GM23338 (cell line): ENCODE measurements at regions not wholly inside any gene's neighbourhood (a gene's known extent, or its start where the extent isn't known, plus 50 kb on each side); places are given as distances from the start of the nearest gene placed in this dataset.

Source experiments
- ATAC-seq: fragments of 200-7000 bp; cut with Tn5 transposase; 3 replicates; pipeline ENCODE4 v1.9.1; 2020
- DNase-seq: peaks from one replicate; pipeline ENCODE4 v3.0.0-alpha.2; 2015; ENCODE audit warnings: low spot score
- H2AFZ ChIP-seq: fragments of 200-600 bp; sonication (generic); 2 replicates; pipeline ENCODE4 v1.8.0; 2016; ENCODE audit warnings: antibody characterized with exemption, mild to moderate bottlenecking, moderate library complexity
- H3F3A ChIP-seq: fragments of 200-600 bp; sonication (generic); replicated peaks from 2 replicates; pipeline ENCODE4 v1.8.0; 2017; ENCODE audit warnings: antibody characterized with exemption, mixed run types, low read depth
- H3K27ac ChIP-seq: fragments of 200-600 bp; sonication (generic); 2 replicates; pipeline ENCODE4 v1.6.1; 2016; ENCODE audit warnings: low read depth
- H3K27me3 ChIP-seq: fragments of 200-600 bp; sonication (generic); 2 replicates; pipeline ENCODE4 v1.8.0; 2016; ENCODE audit warnings: mild to moderate bottlenecking, mixed run types, moderate library complexity; ENCODE audit not compliant: insufficient read depth
- H3K36me3 ChIP-seq: fragments of 200-600 bp; sonication (generic); 2 replicates; pipeline ENCODE4 v1.8.0; 2016; ENCODE audit warnings: mild to moderate bottlenecking; ENCODE audit not compliant: insufficient read depth
- H3K4me1 ChIP-seq: fragments of 200-600 bp; sonication (generic); 2 replicates; pipeline ENCODE4 v1.8.0; 2016; ENCODE audit warnings: mild to moderate bottlenecking, moderate library complexity; ENCODE audit not compliant: insufficient read depth
- H3K4me2 ChIP-seq: fragments of 200-600 bp; sonication (generic); 2 replicates; pipeline ENCODE4 v1.7.1; 2017; ENCODE audit warnings: mixed run types
- H3K4me3 ChIP-seq: fragments of 200-600 bp; sonication (generic); 2 replicates; pipeline ENCODE4 v1.6.1; 2016; ENCODE audit warnings: mixed run types
- H3K79me2 ChIP-seq: fragments of 200-600 bp; sonication (generic); replicated peaks from 2 replicates; pipeline ENCODE4 v1.8.0; 2017; ENCODE audit warnings: mild to moderate bottlenecking; ENCODE audit not compliant: insufficient read depth
- H3K9me2 ChIP-seq: fragments of 200-600 bp; sonication (generic); 2 replicates; pipeline ENCODE4 v1.8.0; 2017; ENCODE audit not compliant: insufficient read depth
- H4K20me1 ChIP-seq: fragments of 200-600 bp; sonication (generic); replicated peaks from 2 replicates; pipeline ENCODE4 v1.8.0; 2017; ENCODE audit warnings: mild to moderate bottlenecking; ENCODE audit not compliant: insufficient read depth
- H3K27ac Mint-ChIP-seq: 2 replicates; pipeline ENCODE4 v1.8.0; 2020; ENCODE audit warnings: inconsistent platforms, mild to moderate bottlenecking, moderate library complexity, mixed read lengths
- H3K27me3 Mint-ChIP-seq: 3 replicates; pipeline ENCODE4 v1.8.0; 2022; ENCODE audit warnings: low read depth, mild to moderate bottlenecking, moderate library complexity, mixed read lengths, inconsistent platforms; ENCODE audit not compliant: insufficient read depth, poor library complexity
- H3K36me3 Mint-ChIP-seq: 3 replicates; pipeline ENCODE4 v1.8.0; 2021; ENCODE audit warnings: low read depth, mild to moderate bottlenecking, inconsistent platforms, moderate library complexity, mixed read lengths
- H3K4me1 Mint-ChIP-seq: 3 replicates; pipeline ENCODE4 v1.8.0; 2020; ENCODE audit warnings: mild to moderate bottlenecking, inconsistent platforms, mixed read lengths
- H3K4me3 Mint-ChIP-seq: 3 replicates; pipeline ENCODE4 v1.8.0; 2021; ENCODE audit warnings: moderate library complexity, mild to moderate bottlenecking, inconsistent platforms, mixed read lengths
- H3K9me3 Mint-ChIP-seq: 3 replicates; pipeline ENCODE4 v1.8.0; 2020; ENCODE audit warnings: moderate library complexity, mild to moderate bottlenecking, inconsistent platforms, mixed read lengths
- EZH2 ChIP-seq: fragments of 200-600 bp; sonication (generic); IDR thresholded peaks from one replicate; pipeline ENCODE4 v1.8.0; 2017; ENCODE audit warnings: antibody characterized with exemption, mild to moderate bottlenecking, low read depth; ENCODE audit not compliant: unreplicated experiment
- EZH2phosphoT487 ChIP-seq: fragments of 200-600 bp; sonication (generic); IDR thresholded peaks from one replicate; pipeline ENCODE4 v1.8.1; 2018; ENCODE audit warnings: antibody characterized with exemption; ENCODE audit not compliant: unreplicated experiment
- NANOG ChIP-seq: IDR thresholded peaks from 2 replicates; pipeline ENCODE4 v1.6.1; 2016; ENCODE audit warnings: antibody characterized with exemption, borderline replicate concordance
- ZNF114 ChIP-seq: fragments of 250-450 bp; sonication (Bioruptor Pico); IDR thresholded peaks from 2 replicates; pipeline ENCODE4 v1.5.0; 2020; ENCODE audit warnings: mild to moderate bottlenecking, moderate library complexity
- ZNF331 ChIP-seq: fragments of 250-450 bp; sonication (Bioruptor Pico); IDR thresholded peaks from 2 replicates; pipeline ENCODE4 v1.5.0; 2020; ENCODE audit warnings: low read depth, mild to moderate bottlenecking, moderate library complexity
- TF ChIP-seq, protein P1 (sequence below): fragments of 250-450 bp; sonication (Bioruptor Pico); IDR thresholded peaks from 2 replicates; pipeline ENCODE4 v1.5.0; 2020; ENCODE audit warnings: mild to moderate bottlenecking, moderate library complexity

DNA sequence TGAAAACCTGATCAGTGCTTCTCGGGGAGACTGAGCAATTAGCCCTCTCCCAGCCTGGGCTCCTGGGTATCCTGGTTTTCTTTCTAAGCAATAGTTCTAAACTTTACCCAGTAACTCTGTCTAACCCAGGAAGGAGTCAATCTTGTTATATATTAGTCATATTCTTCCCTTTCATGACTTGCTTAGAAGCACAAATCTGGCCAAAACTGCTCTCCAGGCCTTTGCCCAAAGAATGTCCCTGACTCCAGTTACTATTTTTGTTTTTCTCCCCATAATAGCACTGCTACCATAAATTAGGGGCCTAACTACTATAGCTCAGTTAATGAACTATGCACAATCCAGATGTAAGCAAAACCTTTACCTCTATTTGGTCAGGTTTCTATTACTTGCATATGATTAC lies 355.8 kb upstream of the HTR2A start (continued):
- TF ChIP-seq, protein P1, sequence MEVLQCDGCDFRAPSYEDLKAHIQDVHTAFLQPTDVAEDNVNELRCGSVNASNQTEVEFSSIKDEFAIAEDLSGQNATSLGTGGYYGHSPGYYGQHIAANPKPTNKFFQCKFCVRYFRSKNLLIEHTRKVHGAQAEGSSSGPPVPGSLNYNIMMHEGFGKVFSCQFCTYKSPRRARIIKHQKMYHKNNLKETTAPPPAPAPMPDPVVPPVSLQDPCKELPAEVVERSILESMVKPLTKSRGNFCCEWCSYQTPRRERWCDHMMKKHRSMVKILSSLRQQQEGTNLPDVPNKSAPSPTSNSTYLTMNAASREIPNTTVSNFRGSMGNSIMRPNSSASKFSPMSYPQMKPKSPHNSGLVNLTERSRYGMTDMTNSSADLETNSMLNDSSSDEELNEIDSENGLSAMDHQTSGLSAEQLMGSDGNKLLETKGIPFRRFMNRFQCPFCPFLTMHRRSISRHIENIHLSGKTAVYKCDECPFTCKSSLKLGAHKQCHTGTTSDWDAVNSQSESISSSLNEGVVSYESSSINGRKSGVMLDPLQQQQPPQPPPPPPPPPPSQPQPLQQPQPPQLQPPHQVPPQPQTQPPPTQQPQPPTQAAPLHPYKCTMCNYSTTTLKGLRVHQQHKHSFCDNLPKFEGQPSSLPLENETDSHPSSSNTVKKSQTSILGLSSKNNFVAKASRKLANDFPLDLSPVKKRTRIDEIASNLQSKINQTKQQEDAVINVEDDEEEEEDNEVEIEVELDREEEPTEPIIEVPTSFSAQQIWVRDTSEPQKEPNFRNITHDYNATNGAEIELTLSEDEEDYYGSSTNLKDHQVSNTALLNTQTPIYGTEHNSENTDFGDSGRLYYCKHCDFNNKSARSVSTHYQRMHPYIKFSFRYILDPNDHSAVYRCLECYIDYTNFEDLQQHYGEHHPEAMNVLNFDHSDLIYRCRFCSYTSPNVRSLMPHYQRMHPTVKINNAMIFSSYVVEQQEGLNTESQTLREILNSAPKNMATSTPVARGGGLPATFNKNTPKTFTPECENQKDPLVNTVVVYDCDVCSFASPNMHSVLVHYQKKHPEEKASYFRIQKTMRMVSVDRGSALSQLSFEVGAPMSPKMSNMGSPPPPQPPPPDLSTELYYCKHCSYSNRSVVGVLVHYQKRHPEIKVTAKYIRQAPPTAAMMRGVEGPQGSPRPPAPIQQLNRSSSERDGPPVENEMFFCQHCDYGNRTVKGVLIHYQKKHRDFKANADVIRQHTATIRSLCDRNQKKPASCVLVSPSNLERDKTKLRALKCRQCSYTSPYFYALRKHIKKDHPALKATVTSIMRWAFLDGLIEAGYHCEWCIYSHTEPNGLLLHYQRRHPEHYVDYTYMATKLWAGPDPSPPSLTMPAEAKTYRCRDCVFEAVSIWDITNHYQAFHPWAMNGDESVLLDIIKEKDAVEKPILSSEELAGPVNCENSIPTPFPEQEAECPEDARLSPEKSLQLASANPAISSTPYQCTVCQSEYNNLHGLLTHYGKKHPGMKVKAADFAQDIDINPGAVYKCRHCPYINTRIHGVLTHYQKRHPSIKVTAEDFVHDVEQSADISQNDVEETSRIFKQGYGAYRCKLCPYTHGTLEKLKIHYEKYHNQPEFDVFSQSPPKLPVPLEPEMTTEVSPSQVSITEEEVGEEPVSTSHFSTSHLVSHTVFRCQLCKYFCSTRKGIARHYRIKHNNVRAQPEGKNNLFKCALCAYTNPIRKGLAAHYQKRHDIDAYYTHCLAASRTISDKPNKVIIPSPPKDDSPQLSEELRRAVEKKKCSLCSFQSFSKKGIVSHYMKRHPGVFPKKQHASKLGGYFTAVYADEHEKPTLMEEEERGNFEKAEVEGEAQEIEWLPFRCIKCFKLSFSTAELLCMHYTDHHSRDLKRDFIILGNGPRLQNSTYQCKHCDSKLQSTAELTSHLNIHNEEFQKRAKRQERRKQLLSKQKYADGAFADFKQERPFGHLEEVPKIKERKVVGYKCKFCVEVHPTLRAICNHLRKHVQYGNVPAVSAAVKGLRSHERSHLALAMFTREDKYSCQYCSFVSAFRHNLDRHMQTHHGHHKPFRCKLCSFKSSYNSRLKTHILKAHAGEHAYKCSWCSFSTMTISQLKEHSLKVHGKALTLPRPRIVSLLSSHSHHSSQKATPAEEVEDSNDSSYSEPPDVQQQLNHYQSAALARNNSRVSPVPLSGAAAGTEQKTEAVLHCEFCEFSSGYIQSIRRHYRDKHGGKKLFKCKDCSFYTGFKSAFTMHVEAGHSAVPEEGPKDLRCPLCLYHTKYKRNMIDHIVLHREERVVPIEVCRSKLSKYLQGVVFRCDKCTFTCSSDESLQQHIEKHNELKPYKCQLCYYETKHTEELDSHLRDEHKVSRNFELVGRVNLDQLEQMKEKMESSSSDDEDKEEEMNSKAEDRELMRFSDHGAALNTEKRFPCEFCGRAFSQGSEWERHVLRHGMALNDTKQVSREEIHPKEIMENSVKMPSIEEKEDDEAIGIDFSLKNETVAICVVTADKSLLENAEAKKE (CRISPR knock-in tag), result no peak
- TF ChIP-seq ZNF331 (CRISPR knock-in tag) (no peak), ZNF114 (CRISPR knock-in tag) (no peak), EZH2 (no peak), NANOG (no peak)

DNA sequence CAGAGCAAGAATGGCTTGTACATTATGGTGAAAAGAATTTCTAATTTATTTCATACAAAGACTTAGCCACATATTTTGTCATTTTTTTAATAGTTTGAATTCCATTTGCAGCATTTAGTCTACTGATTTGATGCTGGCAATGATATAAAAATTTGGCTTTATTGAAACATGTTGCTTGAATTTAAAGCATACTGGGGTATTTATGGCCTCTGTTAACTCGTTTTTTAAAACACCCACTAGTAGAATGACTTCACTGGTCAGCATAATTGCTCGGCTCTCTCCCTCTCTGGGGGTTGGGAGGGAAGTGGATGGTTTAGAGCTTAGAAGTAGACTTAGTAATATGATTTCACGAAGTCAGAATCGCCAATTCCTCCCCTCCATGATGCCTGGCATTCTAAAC lies 354.9 kb upstream of the HTR2A start:
- Mint-ChIP-seq H3K4me1 (no peaks in the 10 kb centered on the region), H3K36me3 (no peaks in the 10 kb centered on the region), H3K4me3 (no peak overlapping the region), H3K27me3 (no peaks in the 10 kb centered on the region), H3K9me3 (no peaks in the 10 kb centered on the region), H3K27ac (no peak overlapping the region)
- peaks cover 9% of the 10 kb centered on the region; the same call in 1 of the 2 replicates for H3K9me2 ChIP-seq
- no peak overlapping the region for H2AFZ ChIP-seq
- H3K79me2 ChIP-seq, result no peaks in the 10 kb centered on the region
- no peak for TF ChIP-seq EZH2phosphoT487
- TF ChIP-seq, protein P1 (CRISPR knock-in tag), result no peak
- TF ChIP-seq NANOG, result no peak
- TF ChIP-seq EZH2, result no peak
- no peak overlapping the region for H3K27ac ChIP-seq
- no peak overlapping the region for H3K4me2 ChIP-seq
- DNase-seq, result no peak
- no peak for ATAC-seq
- H3K4me1 ChIP-seq, result no peaks in the 10 kb centered on the region
- no peaks in the 10 kb centered on the region for H3F3A ChIP-seq
- H4K20me1 ChIP-seq, result no peaks in the 10 kb centered on the region
- H3K27me3 ChIP-seq, result no peaks in the 10 kb centered on the region
- H3K36me3 ChIP-seq, result no peaks in the 10 kb centered on the region
- H3K4me3 ChIP-seq, result no peak overlapping the region
